Effector CD4-positive, alpha-beta T cell (primary cell): ENCODE measurements at regions not wholly inside any gene's neighbourhood (a gene's known extent, or its start where the extent isn't known, plus 50 kb on each side); places are given as distances from the start of the nearest gene placed in this dataset.

Source experiments
- DNase-seq: peaks from one replicate; pipeline ENCODE4 v3.0.0-alpha.2; 2020

- DNase-seq, result no peak
Observed at GRCh38 chr2:133667968-133668367, 99.7 kb upstream of the NCKAP5 start.

DNA sequence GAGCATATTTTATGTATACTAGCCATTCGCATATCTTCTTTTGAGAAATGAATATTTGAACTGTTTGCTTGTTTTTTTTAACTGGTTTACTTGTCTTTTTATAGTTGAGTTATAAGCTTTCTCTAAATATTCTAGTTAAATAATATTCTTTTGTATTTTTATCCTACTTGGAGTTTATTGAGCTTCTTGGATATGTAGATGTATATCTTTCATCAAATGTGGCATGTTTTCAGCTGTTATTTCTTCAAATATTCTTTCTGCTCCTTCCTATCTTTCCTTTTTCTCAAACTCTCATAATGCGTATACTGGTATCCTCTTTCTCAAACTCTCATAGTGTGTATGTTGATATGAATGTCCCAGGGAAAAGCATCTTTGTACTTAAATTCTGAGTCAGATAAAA, 100.3 kb upstream of the NCKAP5 start:
- DNase-seq, result no peak

DNA sequence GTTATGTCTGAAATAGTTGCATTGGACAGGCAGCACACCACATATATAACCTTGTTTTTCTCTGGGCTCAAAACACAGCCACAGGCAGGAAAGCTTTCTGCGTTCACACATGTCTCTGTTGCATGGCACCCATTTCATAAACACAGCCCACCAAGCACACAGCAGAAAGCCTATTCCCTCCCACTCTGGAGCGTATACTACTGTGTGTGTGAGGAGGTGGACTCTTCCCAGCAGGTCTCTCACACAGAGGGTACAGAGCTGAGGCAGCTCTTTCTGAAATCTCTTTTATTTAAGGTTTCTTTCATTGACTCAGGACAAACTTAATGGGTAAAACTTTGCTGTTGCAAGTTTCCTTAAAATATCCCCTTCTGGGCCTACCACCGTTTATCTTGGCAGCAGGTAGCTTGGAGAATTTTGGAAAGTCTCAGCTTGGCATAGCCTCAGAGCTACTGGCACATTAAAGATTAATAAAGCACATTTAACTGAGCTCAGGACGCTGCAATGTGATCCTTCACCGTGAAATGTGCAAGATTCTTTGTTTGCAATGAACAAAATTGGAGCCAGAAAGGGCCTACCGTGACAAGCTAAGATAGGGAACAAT, 105.1 kb upstream of the NCKAP5 start:
- no peak for DNase-seq

- DNase-seq, result no peak
Observed at GRCh38 chr2:133674066-133674432, 105.8 kb upstream of the NCKAP5 start.

DNA sequence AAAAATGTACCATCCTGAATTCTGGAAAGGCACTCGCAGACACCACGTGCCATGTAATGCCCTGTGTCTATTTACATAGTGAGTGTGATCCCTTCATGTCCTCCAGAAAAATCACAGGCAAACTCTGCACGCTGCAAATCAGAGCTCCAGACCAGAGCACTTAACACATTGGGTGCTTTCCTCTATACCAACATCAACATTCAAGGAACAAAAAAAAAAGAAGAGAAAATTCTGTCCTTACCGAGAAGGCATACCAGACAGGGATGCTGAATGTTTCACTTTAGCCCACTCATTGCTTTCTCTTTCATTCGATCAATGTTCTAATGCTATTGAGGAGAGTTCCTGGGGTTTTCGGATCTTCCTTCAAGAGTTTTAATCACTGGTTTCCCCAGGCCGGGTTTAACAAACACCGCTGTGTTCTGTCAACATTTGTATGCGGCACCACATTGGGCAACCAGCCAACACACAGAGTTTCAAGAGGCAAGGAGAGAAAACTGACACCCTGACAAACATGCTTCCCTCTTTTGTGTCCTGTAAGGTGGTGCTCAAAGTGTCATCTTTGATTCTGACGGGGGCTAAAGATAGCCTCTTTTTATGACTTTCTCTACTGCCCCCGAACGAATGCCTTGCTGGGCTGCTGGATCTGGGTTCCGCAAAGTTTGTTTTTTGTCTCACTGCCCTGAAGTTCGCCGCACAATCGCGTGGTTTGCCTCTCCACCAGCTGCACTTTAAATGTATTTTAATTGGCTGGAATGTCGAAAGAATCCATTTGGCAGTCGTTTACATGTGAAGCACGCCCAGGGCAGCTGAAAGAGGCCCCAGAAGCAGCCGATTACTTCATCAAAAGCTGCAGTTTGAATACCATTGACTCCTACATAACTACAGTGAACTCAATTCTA, 106.4 kb upstream of the NCKAP5 start:
- no peak for DNase-seq

DNA sequence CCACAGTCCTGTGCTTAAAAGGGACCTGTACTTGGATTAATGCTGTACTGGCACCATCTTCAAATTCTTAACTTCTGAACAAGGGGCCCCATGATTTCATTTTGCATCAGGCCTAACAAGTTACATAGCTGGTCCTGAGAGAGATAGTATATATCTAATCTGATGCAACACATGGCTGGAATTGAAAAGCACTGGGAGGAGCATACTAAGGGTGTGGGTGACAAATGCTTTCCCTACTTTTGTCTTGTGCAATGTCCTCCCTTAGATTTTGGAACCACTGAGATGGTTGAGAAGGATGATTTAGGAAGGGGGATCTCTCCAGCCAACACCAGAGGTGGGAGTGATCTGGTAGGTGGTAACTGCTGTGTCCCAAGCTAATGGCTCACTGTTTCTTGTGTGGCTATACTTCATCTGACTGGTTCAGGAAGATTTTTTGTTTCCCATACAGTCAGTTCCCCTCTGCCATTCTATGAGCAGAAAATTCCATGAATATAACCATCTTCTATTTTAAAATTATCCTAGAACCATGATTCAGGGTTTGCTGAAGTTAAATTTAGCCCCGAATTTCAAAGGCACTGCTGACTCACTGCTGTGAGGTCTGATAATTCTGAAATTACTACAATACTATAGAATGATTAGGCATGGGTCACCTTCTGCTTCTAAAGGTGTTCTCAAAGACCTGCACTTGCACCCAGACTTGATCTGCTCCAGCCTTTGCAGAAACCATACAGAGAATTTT, 108.3 kb upstream of the NCKAP5 start:
- no peak for DNase-seq

DNA sequence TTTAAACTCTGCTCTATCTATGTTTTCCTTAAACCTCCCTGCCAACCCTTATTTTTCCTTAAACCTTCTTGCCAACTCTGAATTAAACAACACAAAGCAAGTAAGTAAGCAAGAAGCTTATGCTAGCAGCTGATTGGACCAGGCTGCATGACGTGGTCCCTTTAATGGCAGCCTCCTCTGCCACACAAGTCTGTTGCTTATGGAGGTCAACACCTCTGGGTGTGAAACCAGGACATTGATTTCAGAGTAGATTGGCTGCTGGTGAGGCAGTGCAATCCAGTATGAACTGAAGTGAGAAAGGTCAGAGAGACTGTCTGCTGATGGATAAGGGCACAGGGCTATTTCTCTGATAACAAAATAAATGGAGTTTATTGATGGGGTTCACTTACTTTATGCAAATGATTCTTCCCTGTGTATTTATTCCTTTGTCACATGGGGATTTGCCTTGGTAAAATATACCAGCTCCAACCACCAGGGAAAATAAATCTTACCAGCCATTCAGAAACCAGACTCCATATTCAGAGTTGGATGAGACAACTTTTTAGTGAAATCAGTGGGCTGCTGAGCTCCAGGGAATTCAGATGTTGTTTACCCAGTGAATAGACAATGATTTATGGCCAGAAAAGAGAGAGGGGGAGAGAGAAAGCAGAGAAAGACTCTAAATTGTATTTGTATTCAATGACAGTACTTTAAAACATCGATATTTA, 112.2 kb upstream of the NCKAP5 start:
- DNase-seq, result no peak

GRCh38 chr2:133682347-133682746, 114.1 kb upstream of the NCKAP5 start:
- no peak for DNase-seq

DNA sequence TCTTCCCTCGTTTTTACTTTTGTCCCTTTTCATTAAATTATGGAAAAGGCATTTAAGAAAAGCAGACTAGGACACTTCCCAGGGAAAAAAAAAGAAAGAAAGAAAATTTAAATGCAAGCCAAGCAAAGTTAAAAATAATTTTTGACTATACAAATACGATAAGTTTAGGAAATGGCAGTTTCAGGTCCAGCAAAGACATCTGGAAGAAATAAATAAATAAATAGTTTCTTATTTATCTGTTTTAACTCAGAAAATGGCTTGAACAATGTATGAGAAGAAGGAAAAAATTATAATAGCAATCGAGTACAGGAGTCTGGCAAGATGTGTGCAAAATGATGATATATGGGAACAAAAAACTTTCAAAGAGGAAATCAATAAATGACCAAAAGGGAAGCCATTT, 114.6 kb upstream of the NCKAP5 start:
- no peak for DNase-seq

DNA sequence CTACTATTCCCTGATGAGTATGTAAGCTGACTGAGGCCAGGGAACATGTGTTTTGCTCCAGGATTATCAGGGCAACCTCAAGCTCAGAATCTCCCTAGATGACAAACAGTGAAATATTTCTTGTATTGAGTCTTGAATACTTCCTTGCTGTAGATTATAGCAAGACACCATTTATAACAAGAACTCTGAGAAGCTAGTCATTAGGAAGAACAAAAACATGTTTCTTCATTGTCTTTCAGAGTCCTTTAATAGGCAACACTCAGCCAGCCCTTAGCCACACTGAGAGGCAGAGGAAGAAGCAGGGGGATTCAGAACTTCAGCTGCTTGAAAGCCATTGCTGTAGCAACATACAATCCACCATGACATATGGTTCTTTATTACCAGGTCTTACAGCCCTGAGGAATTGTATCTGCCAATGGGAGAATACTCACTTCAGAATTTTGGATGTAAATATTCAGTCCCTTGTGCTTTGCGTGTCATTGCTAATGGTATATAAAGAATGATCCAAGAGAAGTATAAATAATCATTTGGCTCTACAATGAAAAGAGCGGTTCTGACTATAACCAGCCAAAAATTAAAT, 117.5 kb upstream of the NCKAP5 start:
- no peak for DNase-seq

GRCh38 chr2:133690780-133691179, 122.5 kb upstream of the NCKAP5 start:
- DNase-seq, result no peak

- no peak for DNase-seq
Observed at GRCh38 chr2:133691336-133691735, 123.1 kb upstream of the NCKAP5 start.

DNA sequence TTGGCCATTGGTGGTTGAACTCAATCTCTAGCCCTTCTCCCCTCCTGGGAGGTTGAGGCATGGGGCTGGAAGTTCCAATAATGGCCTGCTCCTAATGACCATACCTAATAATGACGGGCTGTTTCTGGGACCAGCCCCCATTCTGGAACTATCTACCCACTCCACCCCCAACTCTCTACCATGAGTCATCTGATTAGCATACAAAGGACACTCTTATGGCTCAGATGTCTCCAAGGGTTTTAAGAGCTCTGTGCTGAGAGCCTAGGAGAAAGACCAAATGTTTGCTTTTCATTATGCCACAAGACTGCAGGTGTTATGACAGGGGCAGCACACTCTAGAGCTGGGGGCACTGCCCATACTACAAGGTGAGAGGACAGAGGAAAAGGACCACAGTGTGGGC, 137.0 kb upstream of the NCKAP5 start:
- DNase-seq, result no peak

DNA sequence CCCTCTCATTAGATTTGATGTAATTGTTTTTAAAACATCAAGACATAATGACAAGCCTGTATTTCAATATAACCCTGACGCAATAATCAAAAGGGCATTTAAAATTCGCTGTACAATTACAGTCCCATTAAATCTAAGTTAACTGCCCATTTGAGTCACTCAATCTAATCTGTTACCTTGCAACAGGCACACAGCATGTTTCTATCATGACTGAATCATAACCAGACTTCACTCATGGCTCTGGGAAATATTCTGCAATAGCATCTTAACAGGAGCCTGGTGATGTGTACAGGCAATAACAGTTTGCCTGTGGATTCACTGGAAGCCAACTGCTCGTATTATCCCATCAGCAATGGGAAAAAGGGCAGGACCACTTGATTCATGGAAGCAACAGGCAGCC, 142.3 kb upstream of the NCKAP5 start:
- no peak for DNase-seq

- no peak for DNase-seq
Observed at GRCh38 chr2:133711201-133711600, 142.9 kb upstream of the NCKAP5 start.

DNA sequence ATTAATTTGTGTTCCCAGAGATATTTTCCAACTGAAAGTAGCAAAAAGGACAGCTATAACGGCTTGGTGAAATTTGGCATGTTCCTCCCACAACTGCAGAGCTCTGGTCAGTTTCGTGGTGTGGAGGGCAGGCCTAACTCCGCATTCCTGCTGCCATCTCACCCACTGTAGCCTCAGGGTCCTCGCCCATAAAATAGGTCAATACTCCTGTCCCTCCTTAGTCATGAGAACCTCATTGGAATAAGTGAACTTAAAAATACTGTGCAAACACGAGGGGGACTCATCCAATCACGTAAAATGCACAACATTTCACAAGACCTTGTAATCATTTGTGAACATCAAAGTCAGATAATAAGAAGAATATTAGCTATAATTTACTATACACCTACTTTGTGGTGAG, 143.5 kb upstream of the NCKAP5 start:
- no peak for DNase-seq

- DNase-seq, result no peak
Observed at GRCh38 chr2:133712369-133712768, 144.1 kb upstream of the NCKAP5 start.

DNA sequence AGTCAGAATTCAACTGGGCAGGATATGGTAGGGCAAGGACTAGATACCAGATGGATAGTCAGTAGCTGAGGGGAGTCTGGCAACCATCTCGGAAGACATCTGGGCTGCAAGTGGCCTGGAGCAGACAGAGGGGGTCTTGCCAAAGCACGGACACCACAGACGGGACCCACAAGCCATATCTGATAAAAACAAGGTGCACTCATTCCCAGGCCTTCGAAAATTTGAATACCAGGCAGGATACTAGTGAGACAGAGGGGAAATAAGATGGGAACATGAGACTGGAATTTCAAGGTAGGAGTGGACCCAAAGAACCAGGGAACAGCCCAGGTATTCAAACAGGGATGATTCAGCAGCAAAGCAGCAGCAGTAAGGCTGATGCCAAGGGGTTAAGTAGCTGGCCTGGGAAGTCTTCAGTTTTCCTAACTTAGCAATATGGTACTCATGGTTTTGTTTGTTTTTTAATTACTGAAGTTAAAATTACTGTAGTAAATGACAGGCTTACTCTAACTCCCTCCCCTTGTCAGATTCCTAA, 144.9 kb upstream of the NCKAP5 start:
- no peak for DNase-seq

DNA sequence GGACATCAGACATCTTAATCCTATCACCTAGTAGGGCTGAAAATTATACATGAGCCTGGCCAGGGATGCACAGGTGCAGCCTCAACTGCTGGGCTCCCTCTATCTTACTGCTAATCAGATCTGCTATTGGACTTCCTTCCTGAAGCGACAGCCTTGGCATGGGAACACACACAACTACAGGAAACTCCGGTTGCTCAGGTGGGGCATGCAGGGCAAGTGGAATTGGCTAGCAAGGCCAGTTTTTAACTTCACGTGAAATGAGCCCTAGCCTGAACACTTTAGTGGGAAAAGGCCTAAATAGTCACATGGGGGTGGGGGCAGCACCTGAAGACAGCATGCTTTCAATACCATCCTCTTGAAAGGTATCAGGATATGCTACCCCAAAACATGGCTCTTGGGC, 147.9 kb upstream of the NCKAP5 start:
- no peak for DNase-seq

DNA sequence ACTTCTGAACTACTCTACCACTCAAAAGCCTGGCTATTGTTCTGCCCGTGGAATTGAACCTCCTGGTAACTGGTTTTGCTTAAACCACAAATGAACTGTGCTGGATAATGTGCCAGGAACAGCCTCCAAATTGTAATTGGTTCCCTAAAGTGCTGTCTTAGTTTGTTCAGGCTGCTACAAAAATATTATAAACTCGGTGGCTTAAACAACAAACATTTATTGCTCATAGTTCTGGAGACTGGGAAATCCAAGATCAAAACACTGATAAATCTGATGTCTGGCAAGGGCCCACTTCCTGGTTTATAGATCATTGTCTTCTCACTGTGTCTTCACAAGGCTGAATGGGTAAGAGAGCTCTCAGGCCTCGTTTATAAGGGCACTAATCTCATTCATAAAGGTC, 149.2 kb upstream of the NCKAP5 start:
- DNase-seq, result no peak

- DNase-seq, result no peak
Observed at GRCh38 chr2:133718688-133719201, 150.5 kb upstream of the NCKAP5 start.

DNA sequence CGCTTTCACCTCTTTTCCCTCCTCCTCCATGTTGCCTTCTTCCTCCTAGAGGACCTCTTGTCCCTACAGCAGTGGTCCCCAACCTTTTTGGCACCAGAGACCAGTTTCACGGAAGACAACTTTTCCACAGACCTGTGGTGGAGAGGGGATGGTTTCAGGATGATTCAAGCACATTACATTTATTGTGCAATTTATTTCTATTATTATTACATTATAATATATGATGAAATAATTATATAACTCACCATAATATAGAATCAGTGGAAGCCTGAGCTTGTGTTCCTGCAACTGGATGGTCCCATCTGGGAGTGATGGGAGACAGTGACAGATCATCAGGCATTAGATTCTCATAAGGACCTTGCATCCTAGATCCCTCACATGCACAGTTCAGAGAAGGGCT, 152.2 kb upstream of the NCKAP5 start:
- DNase-seq, result no peak
